Smooth muscle cell of the brain vasculature (primary cell): ENCODE measurements at regions not wholly inside any gene's neighbourhood (a gene's known extent, or its start where the extent isn't known, plus 50 kb on each side); places are given as distances from the start of the nearest gene placed in this dataset.

Experiments
- DNase-seq: peaks from one replicate; pipeline ENCODE4 v3.0.0-alpha.2; 2012; ENCODE audit warnings: low read depth, low spot score

GRCh38 chr20:51100617-51101016 is 77.7 kb upstream of the KCNG1 start:
- DNase-seq: no peak

DNA sequence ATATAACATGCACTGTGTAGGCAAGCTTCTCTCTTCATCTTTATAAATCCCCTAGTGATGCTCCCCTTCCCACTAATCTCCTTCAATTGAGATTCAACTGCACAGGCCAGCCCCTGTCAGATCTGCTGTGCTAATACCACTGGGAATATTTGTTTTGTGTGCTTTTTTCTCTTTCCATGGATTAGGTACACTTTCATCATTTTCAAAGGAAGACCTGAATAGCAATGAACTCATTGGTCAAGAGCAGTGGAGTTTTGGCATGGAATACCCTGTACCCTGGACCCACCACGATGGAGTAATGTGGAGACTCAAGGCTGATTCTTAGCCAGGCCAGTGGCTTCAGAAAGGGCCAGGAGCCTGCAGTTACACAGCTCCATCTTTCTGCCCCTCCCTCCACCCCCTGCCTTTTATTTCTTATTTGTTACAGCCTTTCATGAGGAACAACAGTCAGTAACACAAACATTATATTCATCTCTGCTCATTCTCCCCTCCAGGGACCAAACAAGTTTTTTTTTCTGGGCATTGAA is 75.4 kb upstream of the KCNG1 start:
- DNase-seq: no peak

- DNase-seq: no peak
Measured at GRCh38 chr20:51097351-51098120, 74.6 kb upstream of the KCNG1 start.

- DNase-seq: no peak
Measured at GRCh38 chr20:51096582-51097267, 73.8 kb upstream of the KCNG1 start.

GRCh38 chr20:51095633-51096521 is 73.0 kb upstream of the KCNG1 start:
- no peak for DNase-seq

DNA sequence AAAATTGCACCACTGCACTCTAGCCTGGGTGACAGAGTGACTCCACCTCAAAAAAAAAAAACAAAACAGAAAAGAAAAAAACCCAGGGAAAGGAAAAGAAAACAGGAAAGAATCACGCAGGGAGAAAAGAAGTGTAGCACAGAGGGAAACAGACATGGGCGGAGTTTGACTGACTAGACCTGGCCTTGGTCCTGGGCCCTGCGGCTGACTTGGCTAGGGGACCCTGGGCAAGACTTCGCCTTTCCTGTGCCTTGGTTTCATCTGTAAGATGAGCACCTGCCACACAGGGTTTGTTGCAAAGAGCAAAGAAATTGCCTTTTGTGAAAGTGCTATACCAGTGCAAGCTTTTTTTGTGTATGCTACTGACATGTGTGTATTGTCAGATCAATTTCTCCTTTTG is 71.3 kb upstream of the KCNG1 start:
- no peak for DNase-seq

DNA sequence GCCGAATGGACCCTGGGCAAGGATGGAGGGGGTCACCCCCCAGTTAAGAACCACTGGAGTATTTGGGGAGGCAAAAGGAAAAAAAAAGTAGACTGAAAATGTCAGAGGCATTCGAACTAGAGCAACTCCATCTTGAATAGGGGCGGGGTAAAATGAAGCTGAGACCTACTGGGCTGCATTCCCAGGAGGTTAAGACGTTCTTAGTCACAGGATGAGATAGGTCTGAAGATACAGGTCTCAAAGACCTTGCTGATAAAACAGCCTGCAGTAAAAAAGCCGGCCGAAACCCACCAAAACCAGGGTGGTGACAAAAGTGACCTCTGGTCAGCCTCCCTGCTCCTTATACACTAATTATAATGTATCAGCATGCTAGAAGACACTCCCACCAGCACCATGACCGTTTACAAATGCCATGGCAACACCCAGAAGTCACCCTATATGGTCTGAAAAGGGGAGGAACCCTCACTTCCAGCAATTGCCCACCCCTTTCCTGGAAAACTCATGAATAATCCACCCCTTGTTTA is 70.4 kb upstream of the KCNG1 start:
- DNase-seq: no peak

DNA sequence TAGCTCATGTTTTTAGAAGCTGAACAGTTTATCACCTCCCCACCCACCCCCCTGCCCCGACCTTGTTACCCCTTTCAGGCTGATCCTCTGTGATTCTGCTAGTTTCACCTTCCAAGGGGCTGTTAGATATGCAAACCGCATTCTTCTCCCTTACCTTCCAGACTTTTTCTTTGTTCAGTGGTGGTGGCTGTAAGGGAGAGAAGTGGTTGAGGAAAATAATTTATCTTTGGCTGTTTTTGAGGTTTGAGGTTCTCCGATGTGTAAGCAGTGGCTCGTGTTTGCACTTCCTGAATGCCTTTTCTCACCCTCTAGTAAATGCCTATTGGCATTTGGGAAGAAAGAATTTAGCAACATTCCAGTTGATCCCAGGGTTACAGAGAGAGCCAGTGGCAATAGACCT is 69.4 kb upstream of the KCNG1 start:
- DNase-seq: no peak

GRCh38 chr20:51091406-51092195 is 68.7 kb upstream of the KCNG1 start:
- no peak for DNase-seq

DNA sequence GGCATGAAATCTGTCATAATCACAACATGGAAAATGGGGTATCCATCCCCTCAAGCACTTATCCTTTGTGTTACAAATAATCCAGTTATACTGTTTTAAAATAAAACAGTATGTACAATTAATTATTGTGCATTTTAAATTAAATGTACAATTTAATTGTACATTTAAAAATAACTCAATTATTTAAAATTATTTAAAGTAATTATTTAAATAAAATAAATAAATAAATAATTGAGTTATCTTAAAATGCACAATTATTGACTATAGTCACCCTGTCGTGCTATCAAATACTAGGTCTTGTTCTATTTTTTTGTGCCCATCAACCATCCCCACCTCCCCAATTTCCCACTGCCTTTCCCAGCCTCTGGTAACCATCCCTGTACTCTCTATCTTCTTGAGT is 66.9 kb upstream of the KCNG1 start:
- DNase-seq: no peak

DNA sequence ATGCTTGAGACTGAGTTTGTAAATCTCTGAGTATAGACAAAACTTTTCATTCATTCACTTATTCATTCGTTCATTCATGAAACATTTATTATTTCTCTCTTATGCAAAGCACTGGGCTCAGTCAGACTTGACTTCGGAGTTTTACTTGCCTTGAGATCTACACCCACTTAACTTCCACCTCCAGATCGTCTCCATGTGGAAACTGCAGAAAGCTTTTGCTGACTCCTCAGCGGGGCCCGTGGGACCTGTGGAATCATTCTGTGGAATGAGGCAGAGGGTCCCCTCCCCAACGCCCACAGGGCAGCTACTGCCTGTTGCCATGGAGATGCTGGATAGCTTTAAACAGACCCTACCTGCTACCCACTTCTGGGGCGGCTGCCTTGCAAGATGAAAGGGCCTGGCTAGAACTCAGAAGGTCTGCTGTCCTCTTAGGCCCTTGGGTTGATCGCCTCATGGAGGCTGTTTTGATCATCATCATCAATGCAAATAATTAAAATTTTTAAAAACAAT is 66.4 kb upstream of the KCNG1 start:
- DNase-seq: no peak

DNA sequence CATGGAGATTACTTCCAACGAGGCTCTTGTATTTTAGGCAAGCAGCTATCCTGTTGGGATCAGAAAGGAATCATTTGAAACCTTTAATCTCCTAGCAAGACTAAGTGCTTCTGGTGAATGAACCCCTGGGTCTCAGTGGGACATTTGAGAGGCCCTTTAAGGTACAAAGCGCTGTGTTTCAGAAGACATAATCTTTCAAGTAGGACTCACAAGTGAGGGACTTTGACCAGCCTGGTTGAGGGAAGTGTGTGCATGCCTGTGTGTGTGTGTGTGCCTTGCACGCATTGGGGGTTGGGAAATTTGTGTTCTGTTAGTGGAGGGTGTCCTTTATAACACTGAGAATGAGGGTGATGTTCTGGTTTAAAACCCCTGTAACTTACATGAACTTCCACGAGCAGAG is 64.4 kb upstream of the KCNG1 start:
- DNase-seq: no peak

DNA sequence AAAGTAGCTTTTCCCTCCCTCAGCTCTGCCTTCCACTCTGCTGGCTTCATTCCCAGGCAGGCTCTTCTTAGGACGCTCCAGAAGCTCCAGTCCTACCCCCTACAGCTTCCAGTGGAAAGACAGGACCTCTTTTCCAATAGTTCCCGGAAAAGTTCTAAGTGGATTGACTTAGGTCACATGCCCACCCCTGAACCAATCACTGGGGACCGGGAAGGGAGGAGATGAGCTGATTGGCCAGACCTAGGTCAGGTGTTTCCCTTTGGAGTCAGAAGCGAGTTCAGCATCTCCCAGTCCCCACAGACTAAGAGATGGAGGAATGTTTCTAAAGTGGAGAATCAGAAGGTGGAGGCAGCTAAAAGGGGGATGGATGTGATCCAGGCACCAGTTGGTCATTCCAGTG is 62.9 kb upstream of the KCNG1 start:
- no peak for DNase-seq

DNA sequence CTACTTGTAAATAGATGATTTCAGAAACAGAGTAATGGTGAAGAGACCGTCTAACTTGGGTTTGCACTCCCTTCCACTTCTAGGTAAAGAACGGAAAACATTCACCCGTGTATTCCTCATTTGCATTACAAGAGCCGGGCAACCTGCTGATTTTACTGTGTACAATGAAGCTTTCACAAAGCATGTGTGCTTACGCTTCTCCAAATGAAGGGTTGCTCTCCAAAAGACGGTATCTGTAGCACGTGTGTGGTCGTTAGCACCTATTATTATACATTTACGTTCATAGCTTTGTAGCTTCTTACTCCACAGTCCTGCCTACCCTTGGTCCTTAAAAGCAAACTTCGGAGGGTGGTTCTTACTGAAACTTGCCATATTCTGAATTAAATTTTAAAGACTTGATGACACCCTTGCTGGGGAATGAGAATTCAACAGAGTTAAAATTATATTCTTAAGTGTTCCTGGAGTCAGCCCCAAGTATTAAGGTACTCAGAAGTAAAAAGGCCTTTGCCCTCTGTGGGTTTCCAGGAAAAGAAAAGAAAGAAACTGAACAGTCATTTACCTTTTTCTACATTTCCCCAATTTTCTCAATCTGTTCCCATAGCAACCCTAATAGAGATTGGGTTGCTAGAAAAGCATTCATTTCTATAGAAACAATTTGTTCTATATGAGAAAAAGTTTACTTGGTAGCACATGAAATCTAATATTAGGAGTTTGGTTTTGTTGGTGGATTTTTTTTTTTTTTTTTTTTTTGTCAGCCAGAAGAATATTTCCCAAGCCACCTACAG is 61.9 kb upstream of the KCNG1 start:
- DNase-seq: no peak

DNA sequence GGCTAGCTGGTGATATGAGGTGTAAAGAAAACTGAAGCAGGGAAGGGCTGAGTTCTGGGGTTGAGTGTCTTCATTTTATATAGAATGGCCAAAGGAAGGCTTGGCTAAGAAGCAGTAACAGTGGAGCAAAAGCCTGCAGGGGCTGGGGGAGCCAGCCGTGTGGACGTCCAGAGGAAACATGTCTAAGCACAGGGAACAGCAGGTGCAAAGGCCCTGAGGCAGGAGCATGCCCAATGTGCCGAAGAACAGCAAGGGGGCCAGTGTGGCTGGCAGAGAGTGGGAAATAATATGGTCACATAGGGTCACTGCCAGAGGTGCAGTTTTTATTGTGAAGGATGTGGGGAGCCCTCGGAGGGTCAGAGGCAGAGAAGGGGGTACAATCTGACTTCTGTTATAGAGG is 60.5 kb upstream of the KCNG1 start:
- no peak for DNase-seq

DNA sequence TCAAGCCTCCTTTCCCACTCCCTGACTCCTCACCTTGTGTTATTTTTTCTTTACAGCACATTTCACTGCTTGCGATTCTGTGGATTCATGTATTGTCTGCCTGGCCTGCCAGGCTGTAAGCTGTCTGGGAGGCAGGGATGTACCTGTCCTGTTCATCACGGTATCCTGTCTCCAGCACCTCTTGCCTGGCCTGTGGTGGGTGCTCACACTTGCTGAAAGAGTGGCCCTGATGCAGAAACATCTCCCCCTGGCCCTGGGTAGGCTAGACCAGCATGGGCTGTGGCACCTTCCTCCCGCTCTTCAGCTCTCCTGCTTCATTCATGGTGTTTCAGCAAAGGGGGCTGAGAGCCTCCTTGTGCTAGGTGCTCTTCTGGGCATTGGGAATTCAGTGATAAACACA is 60.1 kb upstream of the KCNG1 start:
- DNase-seq: no peak

DNA sequence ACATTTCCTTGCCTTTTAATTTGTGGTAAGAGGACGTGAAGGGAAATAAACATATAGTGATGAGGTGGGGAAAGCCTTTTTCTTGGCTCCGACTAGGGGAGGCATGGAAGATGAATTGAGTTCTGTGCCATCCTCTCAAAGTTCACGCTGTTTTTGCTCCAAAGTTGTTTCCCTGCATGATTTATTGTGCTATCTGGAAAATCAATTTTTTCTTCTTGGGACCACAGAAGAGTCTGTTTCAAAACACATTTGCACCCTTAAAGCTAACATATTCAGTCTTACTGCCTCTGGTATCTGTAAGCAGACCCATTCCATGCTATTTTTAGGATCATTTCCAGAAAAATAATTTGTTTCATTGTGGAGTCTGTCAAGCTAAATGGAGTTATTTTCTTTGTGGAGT is 57.6 kb upstream of the KCNG1 start:
- no peak for DNase-seq

- DNase-seq: no peak
Measured at GRCh38 chr20:51079488-51079887, 56.6 kb upstream of the KCNG1 start.

GRCh38 chr20:51077686-51078060 is 54.8 kb upstream of the KCNG1 start:
- DNase-seq: no peak
